Right lobe of liver (tissue), 4 donors: ENCODE measurements at regions not wholly inside any gene's neighbourhood (a gene's known extent, or its start where the extent isn't known, plus 50 kb on each side); places are given as distances from the start of the nearest gene placed in this dataset.

Source experiments
- POLR2A ChIP-seq: fragments of 450-650 bp; IDR thresholded peaks from one replicate; pipeline ENCODE4 v1.6.1; 2017; ENCODE audit warnings: antibody characterized with exemption, mild to moderate bottlenecking
- TF ChIP-seq, protein P1 (sequence below), 4 donors: fragments of 200-600 bp in 3 of 4; fragments of 450-650 bp in 1 of 4; IDR thresholded peaks; one replicate each; pipeline versions ENCODE4 v1.5.1 to v1.8.0; 2016 to 2022; ENCODE audit warnings: antibody characterized with exemption in 4 of 4, mild to moderate bottlenecking in 2 of 4
- donor health status: DM: no; HTN: no; CAD: no.
- donor health status: DM: no; HTN: no; CAD: no.
- donor health status: DM: no; HTN: yes; CAD: no.

DNA sequence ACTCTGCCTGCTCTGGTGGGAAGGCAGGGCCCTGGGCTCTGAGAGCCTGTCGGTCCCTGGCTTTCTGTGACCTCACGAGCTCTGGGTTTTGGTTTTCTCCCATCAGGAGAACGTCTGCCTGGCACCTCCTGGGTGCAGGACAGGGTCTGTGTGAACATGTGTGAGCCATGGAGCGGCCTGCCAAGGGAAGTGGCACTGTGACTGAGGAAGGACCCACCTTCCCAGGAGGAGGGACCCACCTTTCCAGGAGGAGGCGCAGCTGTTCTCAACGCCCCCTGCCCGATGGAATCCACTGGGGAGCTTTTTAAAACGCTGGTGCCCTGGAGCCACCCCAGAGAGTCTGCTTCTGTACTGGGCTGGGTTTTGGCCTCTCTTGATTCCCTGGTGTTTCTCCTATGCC lies 168.7 kb downstream of the GLI2 start:
- no peak for TF ChIP-seq POLR2A
- TF ChIP-seq, protein P1, sequence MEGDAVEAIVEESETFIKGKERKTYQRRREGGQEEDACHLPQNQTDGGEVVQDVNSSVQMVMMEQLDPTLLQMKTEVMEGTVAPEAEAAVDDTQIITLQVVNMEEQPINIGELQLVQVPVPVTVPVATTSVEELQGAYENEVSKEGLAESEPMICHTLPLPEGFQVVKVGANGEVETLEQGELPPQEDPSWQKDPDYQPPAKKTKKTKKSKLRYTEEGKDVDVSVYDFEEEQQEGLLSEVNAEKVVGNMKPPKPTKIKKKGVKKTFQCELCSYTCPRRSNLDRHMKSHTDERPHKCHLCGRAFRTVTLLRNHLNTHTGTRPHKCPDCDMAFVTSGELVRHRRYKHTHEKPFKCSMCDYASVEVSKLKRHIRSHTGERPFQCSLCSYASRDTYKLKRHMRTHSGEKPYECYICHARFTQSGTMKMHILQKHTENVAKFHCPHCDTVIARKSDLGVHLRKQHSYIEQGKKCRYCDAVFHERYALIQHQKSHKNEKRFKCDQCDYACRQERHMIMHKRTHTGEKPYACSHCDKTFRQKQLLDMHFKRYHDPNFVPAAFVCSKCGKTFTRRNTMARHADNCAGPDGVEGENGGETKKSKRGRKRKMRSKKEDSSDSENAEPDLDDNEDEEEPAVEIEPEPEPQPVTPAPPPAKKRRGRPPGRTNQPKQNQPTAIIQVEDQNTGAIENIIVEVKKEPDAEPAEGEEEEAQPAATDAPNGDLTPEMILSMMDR (IDR thresholded peaks at IDR 0.05), result no peak
